Calu3 (cell line): ENCODE measurements at regions not wholly inside any gene's neighbourhood (a gene's known extent, or its start where the extent isn't known, plus 50 kb on each side); places are given as distances from the start of the nearest gene placed in this dataset.

Source experiments
- BruUV-seq: library from RNA; stranded (reverse); fragments of 400-500 nt; replicated peaks from 2 replicates; lab custom pipeline; 2021; lab: Mats Ljungman, UMichigan
- CTCF ChIA-PET: fragments of 300-600 bp; sonication (Branson Sonifier 250); formaldehyde crosslinking; loops from one replicate; lab custom pipeline; 2022; ENCODE audit warnings: antibody characterized with exemption; lab: Charles Lee
- DNase-seq: peaks from one replicate; pipeline ENCODE4 v3.0.0; 2022
- H3K27ac Mint-ChIP-seq: one replicate; pipeline ENCODE4 v1.8.0; 2022; ENCODE audit warnings: mixed read lengths; ENCODE audit not compliant: unreplicated experiment
- H3K27me3 Mint-ChIP-seq: one replicate; pipeline ENCODE4 v1.8.0; 2022; ENCODE audit warnings: mixed read lengths; ENCODE audit not compliant: unreplicated experiment
- H3K36me3 Mint-ChIP-seq: one replicate; pipeline ENCODE4 v1.8.0; 2022; ENCODE audit warnings: mild to moderate bottlenecking, moderate library complexity, mixed read lengths; ENCODE audit not compliant: insufficient read depth, unreplicated experiment
- H3K4me1 Mint-ChIP-seq: one replicate; pipeline ENCODE4 v1.8.0; 2022; ENCODE audit warnings: mild to moderate bottlenecking, low read depth, mixed read lengths; ENCODE audit not compliant: unreplicated experiment
- H3K4me3 Mint-ChIP-seq: one replicate; pipeline ENCODE4 v1.8.0; 2022; ENCODE audit warnings: mild to moderate bottlenecking, low read depth, moderate library complexity, mixed read lengths; ENCODE audit not compliant: unreplicated experiment
- H3K9me3 Mint-ChIP-seq: one replicate; pipeline ENCODE4 v1.8.0; 2022; ENCODE audit warnings: low read depth, mixed read lengths; ENCODE audit not compliant: unreplicated experiment
- intact Hi-C: fragments of 100-400 bp; cut with micrococcal nuclease; formaldehyde crosslinking; loops from one replicate; pipeline ENCODE4 v1.10.0; 2022; ENCODE audit not compliant: unreplicated experiment
- TF ChIP-seq, protein P1 (sequence below): fragments of 200-600 bp; IDR thresholded peaks from one replicate; pipeline ENCODE4 v1.8.0; 2022; ENCODE audit warnings: antibody characterized with exemption; ENCODE audit not compliant: unreplicated experiment

DNA sequence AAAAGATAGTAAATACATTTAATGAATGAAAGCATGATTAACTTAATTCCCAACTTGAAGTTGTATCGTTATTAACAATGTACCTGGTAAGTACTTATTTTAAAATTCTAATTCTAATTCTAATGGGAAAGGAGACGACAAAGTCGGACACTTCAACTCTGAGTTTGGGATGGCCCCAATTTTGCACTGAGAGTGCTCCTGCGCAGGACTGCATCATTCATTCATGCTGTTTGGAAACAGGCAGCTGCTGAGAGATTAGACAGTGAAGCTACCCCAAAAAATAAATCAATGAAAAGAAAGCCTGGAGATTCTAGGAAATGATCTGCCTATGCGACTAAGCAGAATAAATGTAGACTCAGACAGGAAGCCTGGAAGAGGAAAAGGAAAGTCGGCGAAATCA is 141.7 kb upstream of the VKORC1L1 start:
- TF ChIP-seq, protein P1, sequence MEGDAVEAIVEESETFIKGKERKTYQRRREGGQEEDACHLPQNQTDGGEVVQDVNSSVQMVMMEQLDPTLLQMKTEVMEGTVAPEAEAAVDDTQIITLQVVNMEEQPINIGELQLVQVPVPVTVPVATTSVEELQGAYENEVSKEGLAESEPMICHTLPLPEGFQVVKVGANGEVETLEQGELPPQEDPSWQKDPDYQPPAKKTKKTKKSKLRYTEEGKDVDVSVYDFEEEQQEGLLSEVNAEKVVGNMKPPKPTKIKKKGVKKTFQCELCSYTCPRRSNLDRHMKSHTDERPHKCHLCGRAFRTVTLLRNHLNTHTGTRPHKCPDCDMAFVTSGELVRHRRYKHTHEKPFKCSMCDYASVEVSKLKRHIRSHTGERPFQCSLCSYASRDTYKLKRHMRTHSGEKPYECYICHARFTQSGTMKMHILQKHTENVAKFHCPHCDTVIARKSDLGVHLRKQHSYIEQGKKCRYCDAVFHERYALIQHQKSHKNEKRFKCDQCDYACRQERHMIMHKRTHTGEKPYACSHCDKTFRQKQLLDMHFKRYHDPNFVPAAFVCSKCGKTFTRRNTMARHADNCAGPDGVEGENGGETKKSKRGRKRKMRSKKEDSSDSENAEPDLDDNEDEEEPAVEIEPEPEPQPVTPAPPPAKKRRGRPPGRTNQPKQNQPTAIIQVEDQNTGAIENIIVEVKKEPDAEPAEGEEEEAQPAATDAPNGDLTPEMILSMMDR: no peak
- Mint-ChIP-seq H3K9me3 (no peaks in the 10 kb centered on the region), H3K36me3 (no peaks in the 10 kb centered on the region), H3K4me3 (peak overlapping the region; percentile 27), H3K27ac (no peak overlapping the region), H3K27me3 (no peaks in the 10 kb centered on the region), H3K4me1 (no peaks in the 10 kb centered on the region)
- CTCF ChIA-PET: no interaction called here
- DNase-seq: no peak
- BruUV-seq: no TSS peak
- intact Hi-C loops: no loop called here

DNA sequence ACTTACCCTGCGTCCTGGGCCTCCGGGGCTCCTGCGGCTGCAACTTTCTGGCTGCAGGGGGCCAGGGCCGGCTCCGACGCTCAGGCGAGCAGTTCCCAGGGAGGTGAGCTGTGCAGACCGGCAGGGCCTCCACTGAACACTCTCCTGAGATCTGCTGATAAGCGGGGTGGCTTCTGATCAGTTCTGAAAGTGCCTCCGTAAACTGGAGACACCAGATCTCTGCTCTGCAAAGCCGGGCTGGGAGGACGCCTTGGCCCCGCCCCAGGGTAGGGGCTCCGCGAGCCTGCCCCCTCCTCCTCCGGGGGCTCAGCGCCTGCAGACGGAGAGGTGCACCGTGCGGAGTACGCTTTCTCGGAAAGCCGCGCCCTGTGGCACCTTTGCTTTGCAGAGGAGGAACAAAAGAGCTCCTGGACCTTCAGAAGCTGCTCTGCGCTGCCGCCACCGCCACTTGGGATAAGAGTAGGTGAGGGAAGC is 141.3 kb upstream of the VKORC1L1 start:
- Mint-ChIP-seq H3K4me1 (no peaks in the 10 kb centered on the region), H3K27me3 (no peaks in the 10 kb centered on the region), H3K27ac (no peak overlapping the region), H3K9me3 (no peaks in the 10 kb centered on the region), H3K36me3 (no peaks in the 10 kb centered on the region), H3K4me3 (peak overlapping the region; percentile 27)
- TF ChIP-seq, protein P1: no peak
- no TSS peak for BruUV-seq
- CTCF ChIA-PET: no interaction called here
- intact Hi-C loops: no loop called here
- peak; percentile 14 for DNase-seq

DNA sequence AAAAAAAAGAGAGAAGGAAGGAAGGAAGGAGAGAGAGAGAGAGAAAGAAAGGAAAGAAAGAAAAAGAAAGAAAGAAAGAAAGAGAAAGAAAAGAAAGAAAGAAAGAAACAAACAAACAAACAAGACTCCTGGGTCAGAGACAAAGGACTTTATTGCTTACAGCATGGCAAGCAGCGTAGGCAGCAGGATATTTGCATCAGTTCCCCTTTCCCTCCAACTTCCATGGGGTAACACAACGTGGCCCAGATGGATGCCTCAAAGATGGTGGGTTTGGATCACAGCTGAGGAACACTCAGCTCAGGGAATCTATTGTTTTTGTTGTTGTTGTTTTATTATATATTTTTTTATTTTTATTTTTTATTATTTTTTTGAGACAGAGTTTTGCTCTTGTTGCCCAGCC is 128.5 kb upstream of the VKORC1L1 start:
- Mint-ChIP-seq H3K4me3 (no peak overlapping the region), H3K9me3 (no peaks in the 10 kb centered on the region), H3K27ac (no peak overlapping the region), H3K27me3 (no peaks in the 10 kb centered on the region), H3K36me3 (peaks cover 8% of the 10 kb centered on the region), H3K4me1 (no peaks in the 10 kb centered on the region)
- intact Hi-C loops: no loop called here
- TF ChIP-seq, protein P1: no peak
- DNase-seq: no peak
- no TSS peak for BruUV-seq
- CTCF ChIA-PET: no interaction called here

DNA sequence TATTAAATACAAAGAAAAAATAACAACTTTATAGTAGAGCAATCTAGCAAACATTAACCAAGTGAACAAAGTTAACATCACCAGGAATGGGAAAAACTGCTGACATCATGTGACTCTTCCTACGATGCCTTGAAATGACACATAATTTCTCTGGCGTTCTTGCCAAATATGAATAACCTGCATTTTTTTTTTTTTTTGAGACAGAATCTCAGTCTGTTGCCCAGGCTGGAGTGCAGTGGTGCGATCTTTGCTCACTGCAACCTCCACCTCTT is 126.5 kb upstream of the VKORC1L1 start:
- BruUV-seq: no TSS peak
- Mint-ChIP-seq H3K27me3 (no peaks in the 10 kb centered on the region), H3K9me3 (no peaks in the 10 kb centered on the region), H3K27ac (no peak overlapping the region), H3K4me3 (no peak overlapping the region), H3K36me3 (peaks cover 14% of the 10 kb centered on the region), H3K4me1 (no peaks in the 10 kb centered on the region)
- CTCF ChIA-PET: no interaction called here
- DNase-seq: no peak
- intact Hi-C loops: no loop called here
- TF ChIP-seq, protein P1: no peak
